Omental fat pad (tissue), 3 donors: ENCODE measurements at regions not wholly inside any gene's neighbourhood (a gene's known extent, or its start where the extent isn't known, plus 50 kb on each side); places are given as distances from the start of the nearest gene placed in this dataset.

Source experiments
- ATAC-seq: fragments of 150-250 bp; one replicate; pipeline ENCODE4 v1.9.1; 2016; ENCODE audit warnings: mild to moderate bottlenecking, moderate library complexity; ENCODE audit not compliant: low FRiP score
- DNase-seq: peaks from one replicate; pipeline ENCODE4 v3.0.0-alpha.2; 2019; ENCODE audit warnings: low spot score
- CTCF ChIP-seq, 3 donors: fragments of 450-650 bp; IDR thresholded peaks; one replicate each; pipeline ENCODE4 v1.5.1; 2016 to 2017; ENCODE audit warnings: antibody characterized with exemption in 3 of 3, mild to moderate bottlenecking in 3 of 3, moderate library complexity in 2 of 3

GRCh38 chr5:164610374-164610773, 1105.0 kb downstream of the MAT2B start:
- DNase-seq (no peak), ATAC-seq (no peak)
- no peak for TF ChIP-seq CTCF (IDR thresholded peaks at IDR 0.05)

- ATAC-seq (no peak), DNase-seq (no peak)
Measured at GRCh38 chr5:164614707-164615106, 1109.3 kb downstream of the MAT2B start.

GRCh38 chr5:164617290-164617689, 1111.9 kb downstream of the MAT2B start:
- no peak for DNase-seq
- no peak for TF ChIP-seq CTCF (IDR thresholded peaks at IDR 0.05)
- ATAC-seq, result no peak

More at GRCh38 chr5:164614707-164615106, 1109.3 kb downstream of the MAT2B start:
- no peak for TF ChIP-seq CTCF (IDR thresholded peaks at IDR 0.05)

- DNase-seq, result no peak
- TF ChIP-seq CTCF (IDR thresholded peaks at IDR 0.05), result no peak
- ATAC-seq, result no peak
Measured at GRCh38 chr5:164627021-164627420, 1121.6 kb downstream of the MAT2B start.

- DNase-seq, result no peak
- ATAC-seq, result no peak
- TF ChIP-seq CTCF (IDR thresholded peaks at IDR 0.05), result no peak
Measured at GRCh38 chr5:164636456-164636855, 1131.0 kb downstream of the MAT2B start.

- DNase-seq, result no peak
- no peak for ATAC-seq
- no peak for TF ChIP-seq CTCF (IDR thresholded peaks at IDR 0.05)
Measured at GRCh38 chr5:164637931-164638521, 1132.6 kb downstream of the MAT2B start.

GRCh38 chr5:164649266-164649665, 1143.8 kb downstream of the MAT2B start:
- ATAC-seq (no peak), DNase-seq (no peak)
- no peak for TF ChIP-seq CTCF (IDR thresholded peaks at IDR 0.05)
